HG02852 (cell line): ENCODE measurements at regions not wholly inside any gene's neighbourhood (a gene's known extent, or its start where the extent isn't known, plus 50 kb on each side); places are given as distances from the start of the nearest gene placed in this dataset.
A peak's percentile ranks its signal among the peaks of the same experiment; 100 is the strongest.
"Not testable (repeated sequence)": the region's sequence is repeated elsewhere in the genome, so short reads cannot be mapped to it uniquely, and the experiment has no call there.

Experiments
- ATAC-seq: cut with Tn5 transposase; IDR thresholded peaks from one replicate; pipeline ENCODE4 v1.9.1; 2021; ENCODE audit warnings: mild to moderate bottlenecking, moderate library complexity; ENCODE audit not compliant: unreplicated experiment

- ATAC-seq, result peak; percentile 43
Observed at GRCh38 chr1:81183051-81183450, 617.7 kb upstream of the ADGRL2 start.

DNA sequence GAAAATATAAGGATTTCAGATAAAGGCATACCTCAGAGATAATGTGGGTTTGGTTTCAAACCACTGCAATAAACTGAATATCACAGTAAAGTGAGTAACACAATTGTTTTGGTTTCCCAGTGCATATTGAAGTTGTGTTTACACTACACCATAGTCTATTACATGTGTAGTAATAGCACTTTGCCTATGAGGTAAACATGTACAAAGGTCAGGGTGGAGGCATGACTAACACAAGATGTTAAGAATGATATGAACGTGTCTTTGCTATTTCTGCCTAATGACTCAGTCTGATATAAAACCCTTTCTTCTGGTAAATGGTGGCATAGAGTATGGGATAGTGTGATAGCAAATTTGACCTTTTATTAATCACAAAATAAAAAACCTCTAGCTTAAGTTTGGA lies 621.5 kb upstream of the ADGRL2 start:
- ATAC-seq, result no peak

DNA sequence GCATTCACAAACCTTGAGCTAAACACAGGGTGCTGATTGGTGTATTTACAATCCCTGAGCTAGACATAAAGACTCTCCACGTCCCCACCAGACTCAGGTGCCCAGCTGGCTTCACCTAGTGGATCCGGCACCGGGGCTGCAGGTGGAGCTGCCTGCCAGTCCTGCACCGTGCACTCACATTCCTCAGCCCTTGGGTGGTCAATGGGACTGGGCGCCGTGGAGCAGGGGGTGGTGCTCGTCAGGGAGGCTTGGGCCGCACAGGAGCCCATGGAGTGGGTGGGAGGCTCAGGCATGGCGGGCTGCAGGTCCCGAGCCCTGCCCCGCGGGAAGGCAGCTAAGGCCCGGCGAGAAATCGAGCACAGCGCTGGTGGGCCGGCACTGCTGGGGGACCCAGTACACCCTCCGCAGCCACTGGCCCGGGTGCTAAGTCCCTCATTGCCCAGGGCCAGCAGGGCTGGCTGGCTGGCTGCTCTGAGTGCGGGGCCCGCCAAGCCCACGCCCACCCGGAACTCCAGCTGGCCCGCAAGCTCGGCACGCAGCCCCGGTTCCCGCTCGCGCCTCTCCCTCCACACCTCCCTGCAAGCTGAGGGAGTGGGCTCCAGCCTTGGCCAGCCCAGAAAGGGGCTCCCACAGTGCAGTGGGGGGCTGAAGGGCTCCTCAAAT lies 622.2 kb upstream of the ADGRL2 start:
- ATAC-seq, result not testable (repeated sequence)

DNA sequence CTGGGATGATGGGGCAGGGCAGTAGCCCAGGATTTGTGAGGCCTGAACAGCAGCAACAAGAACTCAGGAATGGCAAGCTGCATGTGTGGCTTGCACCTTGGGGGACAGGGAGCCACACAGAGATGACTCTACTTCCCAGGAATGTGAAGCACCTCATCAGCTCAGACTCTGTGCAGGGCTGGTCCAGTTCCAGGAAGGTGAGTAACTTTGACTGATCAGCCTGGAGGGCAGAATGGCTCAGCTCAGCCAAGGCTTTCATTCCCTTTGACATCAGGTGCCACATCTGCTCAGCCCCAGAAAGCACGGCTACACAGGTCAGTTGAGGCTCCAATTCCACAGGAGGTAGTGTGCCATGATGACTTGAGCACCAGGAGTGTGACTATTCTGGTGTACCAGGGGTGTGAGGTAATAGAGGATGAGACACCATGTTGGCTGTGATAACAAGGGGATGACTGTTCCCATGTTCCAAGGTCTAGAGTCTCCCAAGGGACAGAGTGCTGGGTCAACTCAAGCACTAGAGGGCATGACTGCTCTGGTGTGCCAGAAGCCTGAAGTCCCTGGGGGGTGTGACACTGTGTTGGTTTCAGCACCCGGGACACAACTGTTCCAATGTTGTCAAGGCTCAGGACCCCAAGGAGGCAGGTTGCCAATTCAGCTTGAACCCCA lies 625.8 kb upstream of the ADGRL2 start:
- no peak for ATAC-seq

DNA sequence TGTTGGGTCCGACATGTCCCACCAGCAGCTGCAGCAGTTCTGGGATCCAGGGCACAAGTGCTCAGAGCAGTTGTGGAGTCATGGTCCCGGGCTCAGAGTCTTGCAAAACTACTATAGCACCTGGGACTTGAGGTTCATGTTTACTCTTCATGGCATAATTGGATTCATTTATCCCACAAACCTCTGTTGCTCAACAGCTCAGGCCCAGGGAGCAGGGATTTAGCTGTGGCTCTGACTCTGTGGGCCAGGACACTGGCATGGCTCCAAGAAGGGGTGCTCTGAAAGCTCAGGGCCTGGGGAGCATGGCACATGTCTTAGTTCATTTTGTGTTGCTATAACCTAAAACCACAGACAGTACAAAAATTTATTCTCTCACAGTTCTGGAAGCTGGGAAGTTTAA lies 626.7 kb upstream of the ADGRL2 start:
- ATAC-seq, result no peak

DNA sequence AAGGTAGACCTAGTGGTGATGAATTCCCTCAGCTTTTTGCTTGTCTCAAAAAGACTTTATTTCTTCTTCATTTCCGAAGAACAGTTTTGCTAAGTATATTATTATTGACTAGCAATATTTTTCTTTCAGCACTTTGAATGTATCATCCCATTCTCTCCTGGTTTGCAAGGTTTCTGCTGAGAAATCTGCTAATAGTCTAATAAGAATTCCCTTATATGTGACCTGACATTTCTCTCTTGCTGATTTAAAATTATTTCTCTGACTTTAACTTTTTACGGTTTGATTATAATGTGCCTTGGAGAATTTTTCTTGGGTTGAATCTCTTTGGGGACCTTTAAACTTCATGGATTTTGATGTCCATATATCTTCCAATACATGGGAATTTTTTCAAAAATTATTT lies 628.3 kb upstream of the ADGRL2 start:
- no peak for ATAC-seq

DNA sequence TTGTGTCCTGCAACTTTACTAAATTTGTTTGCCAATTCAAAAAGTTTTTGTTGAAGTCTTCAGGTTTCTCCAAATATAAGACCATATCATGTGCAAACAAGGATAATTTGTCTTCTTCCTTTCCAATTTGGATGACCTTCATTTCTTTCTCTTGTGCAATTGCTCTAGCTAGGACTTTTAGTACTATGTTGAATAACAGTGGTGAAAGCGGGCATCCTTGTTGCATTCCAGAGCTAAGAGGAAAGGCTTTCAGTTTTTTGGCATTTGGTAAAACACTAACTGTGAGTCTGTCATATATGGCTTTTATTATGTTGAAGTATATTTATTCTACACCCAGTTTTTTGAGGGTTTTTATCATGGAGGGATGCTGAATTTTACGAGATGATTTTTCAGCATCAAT lies 630.0 kb upstream of the ADGRL2 start:
- ATAC-seq, result no peak

- ATAC-seq, result no peak
Observed at GRCh38 chr1:81165963-81166362, 634.8 kb upstream of the ADGRL2 start.

DNA sequence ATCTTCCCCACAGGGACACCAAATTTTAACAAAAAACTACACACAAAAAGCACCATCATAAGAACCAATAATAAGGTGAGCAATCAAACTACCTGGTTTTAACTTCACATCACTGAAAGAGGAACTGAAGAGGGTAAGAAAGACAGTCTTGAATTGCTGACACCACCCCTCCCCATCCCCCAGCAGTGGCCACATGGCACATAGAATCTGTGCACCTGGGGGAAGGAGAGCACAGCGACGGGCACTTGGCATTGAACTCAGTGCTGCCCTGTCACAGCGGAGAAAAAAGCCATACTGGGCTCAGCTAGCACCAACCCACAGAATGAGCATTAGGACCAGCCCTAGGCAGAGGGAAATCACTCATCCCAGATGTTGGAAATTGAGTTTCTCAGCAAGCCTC lies 640.0 kb upstream of the ADGRL2 start:
- ATAC-seq, result no peak

DNA sequence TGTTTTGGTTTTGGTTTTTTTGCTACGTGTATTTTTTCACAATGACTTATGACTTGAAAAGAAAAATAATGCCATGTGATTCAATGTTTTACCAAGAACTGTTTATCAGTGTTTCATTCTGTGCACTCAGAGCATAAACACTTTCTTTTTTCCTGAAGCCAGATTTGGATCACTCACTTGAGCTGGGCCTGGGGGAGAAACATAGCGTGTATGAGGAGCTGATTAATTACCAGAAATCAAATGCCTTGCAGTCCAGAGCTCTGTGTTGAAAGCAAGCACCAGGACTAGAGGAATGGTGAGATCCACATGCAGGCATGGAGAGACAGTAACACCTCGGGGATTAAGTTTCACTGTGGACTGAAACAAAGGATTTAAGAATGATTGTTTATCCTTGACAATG lies 642.1 kb upstream of the ADGRL2 start:
- ATAC-seq, result no peak

DNA sequence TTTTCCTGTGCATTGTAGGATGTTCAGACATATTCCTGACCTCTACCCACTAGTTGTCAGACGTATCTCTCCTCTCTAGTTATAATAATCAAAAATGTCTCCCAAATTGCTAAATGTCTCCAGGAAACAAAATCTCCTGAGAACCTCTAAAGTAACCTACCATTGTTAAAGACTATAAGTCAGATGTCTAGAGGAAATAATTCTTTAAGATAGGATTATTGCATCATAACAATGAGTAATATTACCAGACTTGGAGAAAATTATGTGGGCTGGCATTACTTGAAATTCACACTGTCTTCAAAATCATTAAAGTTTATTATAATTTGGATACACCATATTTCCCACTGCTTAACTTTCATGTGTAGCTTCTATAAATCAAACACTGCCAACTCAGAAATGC lies 643.0 kb upstream of the ADGRL2 start:
- ATAC-seq, result no peak

DNA sequence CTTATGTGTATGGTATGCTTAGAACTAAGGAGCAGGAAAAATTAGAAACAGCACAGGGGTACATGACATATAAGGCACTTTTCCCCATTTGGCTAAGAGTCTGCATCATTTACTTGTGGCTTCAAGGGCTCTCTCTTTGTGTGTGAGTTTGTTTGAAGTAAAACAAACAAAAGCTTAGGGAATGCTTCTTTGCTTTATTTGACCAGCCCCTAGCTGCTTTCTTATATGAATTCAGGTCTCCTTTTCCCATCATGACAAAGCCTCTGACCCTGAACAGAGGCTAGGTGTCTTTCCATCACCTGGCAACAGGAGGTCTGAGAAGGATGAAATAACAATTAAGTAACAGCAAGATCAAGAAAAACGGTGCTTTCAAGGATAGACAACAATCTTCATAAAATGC lies 643.8 kb upstream of the ADGRL2 start:
- no peak for ATAC-seq

- ATAC-seq, result no peak
Observed at GRCh38 chr1:81155131-81155530, 645.6 kb upstream of the ADGRL2 start.

GRCh38 chr1:81151206-81151605 lies 649.5 kb upstream of the ADGRL2 start:
- ATAC-seq, result no peak

GRCh38 chr1:81149649-81150325 lies 650.9 kb upstream of the ADGRL2 start:
- no peak for ATAC-seq

DNA sequence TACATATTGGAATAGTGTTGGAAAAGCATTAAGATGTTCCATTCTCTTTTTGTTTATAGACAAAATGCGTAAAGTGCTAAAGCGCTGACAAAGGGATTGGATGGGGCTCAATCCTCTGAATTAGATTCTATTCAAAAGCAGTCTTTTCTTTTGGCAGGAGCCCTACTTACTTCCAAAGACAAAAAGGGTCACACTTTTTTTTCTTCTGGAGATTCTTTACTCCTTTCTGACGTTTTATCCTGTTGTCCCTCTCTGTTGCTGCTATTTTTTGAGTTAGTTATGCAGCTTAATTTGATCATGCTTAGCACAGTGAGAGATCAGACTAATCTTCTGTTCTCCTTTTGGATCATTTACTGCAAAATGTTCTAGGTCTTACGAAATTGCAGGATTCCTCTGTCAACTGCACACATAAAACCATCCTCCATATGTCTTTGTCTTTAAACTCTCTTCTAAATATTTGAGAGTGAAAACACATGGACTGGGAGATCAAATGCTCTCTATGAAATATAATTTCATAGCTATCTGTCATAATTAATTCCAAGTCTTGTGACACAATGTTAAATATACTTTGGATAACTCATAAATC lies 656.4 kb upstream of the ADGRL2 start:
- no peak for ATAC-seq

DNA sequence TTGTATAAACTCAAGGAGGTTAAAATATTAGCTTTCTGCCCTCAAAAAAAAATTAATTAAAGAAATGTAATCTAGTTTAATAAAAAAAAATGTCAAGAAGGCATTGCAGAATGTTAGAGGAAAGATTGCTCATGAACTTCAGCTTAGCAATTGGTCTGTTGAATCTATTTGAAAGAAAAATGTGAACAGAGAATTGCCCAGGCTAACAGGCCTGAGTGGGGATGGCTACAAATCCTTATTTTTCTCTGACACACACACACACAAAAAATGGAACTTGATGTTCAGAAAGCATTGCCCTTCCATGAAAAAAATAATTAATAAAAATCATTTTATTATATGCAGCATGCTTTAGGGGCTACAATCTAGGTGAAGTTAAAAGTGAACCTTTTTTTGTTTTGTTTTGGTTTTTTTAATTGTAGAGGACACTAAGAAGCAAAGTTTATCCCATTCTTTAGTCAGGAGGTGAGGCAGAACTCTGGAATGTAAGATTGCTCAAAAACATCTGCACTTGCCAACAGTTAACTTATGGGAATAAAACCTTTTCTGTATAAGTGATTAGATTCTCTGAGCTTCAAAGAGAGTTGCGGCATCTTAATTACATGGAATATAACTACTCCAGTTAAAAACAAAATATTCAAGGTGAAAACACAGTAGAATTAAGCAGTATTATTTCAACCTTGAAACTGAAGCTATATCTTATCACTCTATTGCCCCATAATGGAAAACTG lies 658.5 kb upstream of the ADGRL2 start:
- no peak for ATAC-seq

GRCh38 chr1:81135524-81135923 lies 665.2 kb upstream of the ADGRL2 start:
- ATAC-seq, result no peak

DNA sequence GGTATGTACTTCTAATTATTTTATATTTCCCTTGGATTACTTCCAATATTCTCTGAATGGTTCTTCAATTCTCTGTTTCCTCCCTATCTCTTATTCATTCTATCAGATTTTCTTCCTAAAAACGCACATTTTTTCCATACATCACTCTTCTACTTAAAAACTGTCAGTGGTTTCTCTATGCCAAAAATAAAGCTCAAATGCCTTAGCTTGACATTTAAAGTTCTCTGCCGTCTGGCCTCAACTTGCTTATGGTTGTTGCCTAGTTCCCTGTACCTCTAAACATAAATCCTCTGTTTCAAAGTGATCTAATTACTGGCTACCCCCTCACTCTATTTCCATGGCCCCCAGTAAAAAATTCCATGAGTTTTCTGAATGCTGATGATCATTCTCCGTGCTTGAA lies 671.0 kb upstream of the ADGRL2 start:
- ATAC-seq, result no peak

DNA sequence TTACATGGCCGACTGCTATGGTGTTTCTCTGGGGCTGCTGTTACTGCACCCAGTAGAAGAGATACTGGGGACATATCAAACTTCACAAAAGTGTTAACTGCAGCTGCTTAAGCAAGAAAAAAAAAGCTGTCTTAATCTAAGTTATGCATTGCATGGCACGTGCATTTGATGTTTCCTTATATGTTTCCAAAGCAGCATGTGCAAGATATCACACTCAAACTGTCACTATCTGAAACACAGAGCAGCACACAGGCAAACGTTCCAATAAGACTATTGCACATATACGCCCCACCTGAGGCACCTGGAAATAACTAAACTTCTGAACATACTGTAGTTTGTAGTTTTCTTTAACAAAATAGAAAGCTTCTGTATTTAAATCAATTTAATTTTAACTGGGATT lies 671.4 kb upstream of the ADGRL2 start:
- ATAC-seq, result no peak

- ATAC-seq, result no peak
Observed at GRCh38 chr1:81128079-81128478, 672.7 kb upstream of the ADGRL2 start.
